ENCODE measurements at regions not wholly inside any gene's neighbourhood (a gene's known extent, or its start where the extent isn't known, plus 50 kb on each side); places are given as distances from the start of the nearest gene placed in this dataset.

- TF ChIP-seq CHD7 (IDR thresholded peaks at IDR 0.05; ENCODE audit: insufficient replicate concordance, low read length) (no peak), CTBP2 (IDR thresholded peaks at IDR 0.05; ENCODE audit: borderline replicate concordance, insufficient read depth, insufficient read length, low read length) (no peak), SIX5 (IDR thresholded peaks at IDR 0.05; ENCODE audit: low read depth, low read length) (no peak), KDM5A (IDR thresholded peaks at IDR 0.05; ENCODE audit: low read length) (no peak), TAF7 (optimal IDR thresholded peaks at IDR 0.05; ENCODE audit: borderline replicate concordance, low read depth, low read length) (no peak)
Measured at GRCh38 chr11:104291646-104292045, 127.7 kb upstream of the PDGFD start (continued).

Data from H1 (cell line).